HG03571 (cell line): ENCODE measurements at regions not wholly inside any gene's neighbourhood (a gene's known extent, or its start where the extent isn't known, plus 50 kb on each side); places are given as distances from the start of the nearest gene placed in this dataset.
"Not testable (repeated sequence)": the region's sequence is repeated elsewhere in the genome, so short reads cannot be mapped to it uniquely, and the experiment has no call there.

Experiments
- ATAC-seq: cut with Tn5 transposase; IDR thresholded peaks from one replicate; pipeline ENCODE4 v1.9.1; 2021; ENCODE audit not compliant: unreplicated experiment

GRCh38 chr9:87392086-87392485, 105.6 kb upstream of the DAPK1 start:
- ATAC-seq: no peak

DNA sequence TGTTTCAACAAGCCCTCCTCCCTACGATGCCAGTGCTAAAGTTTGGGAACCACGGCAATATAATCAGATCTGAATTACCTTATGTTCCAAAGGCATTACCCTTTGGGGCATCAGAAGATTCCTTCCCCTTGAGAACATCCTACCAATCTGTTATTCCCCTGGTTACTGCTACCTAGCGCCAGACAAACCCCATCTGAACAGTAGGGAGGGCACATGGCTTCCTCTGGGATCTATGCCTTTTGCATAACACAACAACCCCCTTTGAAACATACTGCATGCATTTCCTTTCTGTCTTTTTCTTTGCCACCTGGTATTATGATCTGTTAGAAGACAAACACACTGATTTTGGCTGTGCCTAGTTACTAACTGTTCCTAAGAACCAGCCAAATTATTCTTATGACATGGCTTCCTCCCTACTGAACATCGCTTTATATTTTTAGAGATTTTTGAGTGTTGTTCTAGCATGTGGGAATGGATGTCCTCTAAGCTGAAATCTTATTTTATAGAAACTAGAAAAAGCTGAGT, 103.9 kb upstream of the DAPK1 start:
- no peak for ATAC-seq

DNA sequence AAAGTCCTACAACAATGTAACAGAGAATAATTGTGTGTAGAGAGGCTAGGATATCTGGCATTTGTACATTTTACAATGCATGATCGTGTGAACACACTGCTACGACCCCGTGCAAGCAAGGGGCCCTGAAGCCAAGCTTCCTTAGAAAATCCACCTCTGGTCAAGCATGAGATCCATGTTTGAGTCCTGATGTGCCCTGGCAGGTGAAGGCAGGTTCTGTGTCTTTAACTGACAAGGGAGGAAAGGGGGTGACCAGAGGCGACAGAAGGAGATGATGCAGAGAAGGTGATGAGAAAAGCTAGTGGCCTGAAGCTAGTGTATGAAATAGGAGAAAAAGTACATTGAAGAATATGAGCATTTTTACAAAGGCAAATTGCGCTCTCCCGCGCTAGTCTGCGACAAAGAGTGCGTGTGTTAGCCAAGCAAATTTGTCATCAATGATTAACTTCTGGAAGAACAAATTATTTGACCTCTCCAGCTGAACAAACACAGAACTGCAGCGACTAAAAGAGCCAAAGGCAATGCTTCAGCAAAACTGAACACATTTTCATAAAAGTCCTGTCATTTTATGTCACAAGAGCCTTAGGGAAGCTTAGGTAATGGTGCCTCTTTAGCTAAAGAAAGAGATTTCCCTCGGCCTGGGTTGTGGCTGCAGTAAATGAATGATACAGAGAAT, 101.7 kb upstream of the DAPK1 start:
- no peak for ATAC-seq

- ATAC-seq: no peak
Observed at GRCh38 chr9:87401681-87402080, 96.0 kb upstream of the DAPK1 start.

- no peak for ATAC-seq
Observed at GRCh38 chr9:87402537-87402936, 95.1 kb upstream of the DAPK1 start.

GRCh38 chr9:87405677-87406542, 91.8 kb upstream of the DAPK1 start:
- no peak for ATAC-seq

DNA sequence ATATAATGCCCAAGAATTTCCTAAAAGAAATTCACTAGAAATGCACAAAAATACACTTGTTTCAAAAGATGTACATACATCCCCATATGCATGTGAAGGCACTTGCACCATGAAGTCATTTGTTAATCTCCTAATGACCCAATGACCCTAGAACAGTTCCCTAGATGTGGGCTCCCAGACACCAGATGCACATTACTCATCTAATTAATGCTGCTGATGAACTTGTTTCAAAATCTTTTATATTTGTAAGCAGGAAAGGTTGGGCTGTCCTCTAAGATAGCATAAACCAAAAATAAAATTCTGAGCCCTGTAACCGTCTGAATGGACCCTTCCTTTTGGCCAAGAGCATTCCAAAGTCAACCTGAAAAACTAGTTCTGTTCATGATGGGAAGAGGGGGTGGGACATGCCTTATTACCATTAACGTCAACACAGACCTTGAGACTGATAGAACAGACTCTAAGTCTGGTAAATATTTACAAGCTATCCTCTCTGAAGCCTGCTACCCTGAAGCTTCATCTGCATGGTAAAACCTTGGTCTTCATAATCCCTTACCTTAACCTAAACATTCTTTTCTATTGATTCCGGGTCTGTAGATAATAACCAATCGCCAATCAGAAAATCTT, 91.0 kb upstream of the DAPK1 start:
- ATAC-seq: no peak

- ATAC-seq: not testable (repeated sequence)
Observed at GRCh38 chr9:87410047-87411005, 87.3 kb upstream of the DAPK1 start.

DNA sequence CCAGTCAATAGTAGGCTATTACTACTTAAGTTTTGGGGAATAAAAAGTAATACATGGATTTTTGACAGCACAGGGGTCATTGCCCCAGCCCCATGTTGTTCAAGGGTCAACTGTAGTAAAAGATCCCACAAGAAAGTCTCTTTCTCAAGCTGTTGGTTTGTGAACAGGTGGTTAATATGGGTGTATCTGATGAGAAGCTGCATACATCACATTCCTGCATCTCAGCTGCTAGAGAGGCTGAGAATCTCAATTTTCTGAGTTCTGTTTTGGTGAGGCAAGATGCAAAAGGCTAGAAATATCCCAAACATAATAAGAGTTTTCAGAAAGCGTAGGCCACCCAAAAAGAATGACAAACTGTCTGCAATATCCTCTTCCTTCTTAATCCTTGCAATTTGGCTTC, 76.8 kb upstream of the DAPK1 start:
- ATAC-seq: no peak

GRCh38 chr9:87421734-87422133, 75.9 kb upstream of the DAPK1 start:
- no peak for ATAC-seq

- ATAC-seq: no peak
Observed at GRCh38 chr9:87422999-87423398, 74.7 kb upstream of the DAPK1 start.

DNA sequence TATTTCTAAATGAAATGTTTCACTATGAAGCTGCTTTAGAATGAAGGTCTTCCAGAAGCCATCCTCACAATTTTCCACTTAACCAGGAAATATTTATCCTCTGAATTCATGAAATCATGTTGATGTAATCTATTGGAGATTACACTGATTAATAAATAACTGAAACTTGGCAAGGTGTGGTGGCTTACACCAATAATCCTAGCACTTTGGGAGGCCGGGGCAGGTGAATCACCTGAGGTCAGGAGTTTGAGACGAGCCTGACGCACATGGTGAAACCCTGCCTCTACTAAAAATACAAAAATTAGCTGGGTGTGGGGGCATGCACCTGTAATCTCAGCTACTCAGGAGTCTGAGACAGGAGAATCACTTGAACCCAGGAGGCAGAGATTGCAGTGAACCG, 73.8 kb upstream of the DAPK1 start:
- ATAC-seq: not testable (repeated sequence)

- no peak for ATAC-seq
Observed at GRCh38 chr9:87425202-87425601, 72.5 kb upstream of the DAPK1 start.

GRCh38 chr9:87427851-87428506, 69.7 kb upstream of the DAPK1 start:
- no peak for ATAC-seq

DNA sequence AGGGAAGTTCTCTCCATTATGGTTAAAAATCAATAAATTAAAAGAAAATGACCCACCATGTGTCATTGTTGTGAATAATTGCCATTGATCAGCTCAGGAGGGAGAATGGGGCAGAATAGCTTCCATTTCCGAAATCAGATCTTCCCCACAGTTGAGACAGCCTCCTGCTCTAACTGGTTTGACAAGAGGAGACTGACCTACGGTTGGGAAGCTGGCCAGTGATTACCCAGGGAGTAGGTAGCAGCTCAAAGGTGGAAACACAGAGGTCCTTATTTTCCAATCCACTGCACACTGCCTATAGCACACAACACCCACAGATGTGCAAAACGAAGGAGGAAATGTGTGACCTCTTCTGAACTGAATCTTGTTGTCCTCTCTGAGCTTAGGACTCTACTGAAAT, 69.0 kb upstream of the DAPK1 start:
- no peak for ATAC-seq

DNA sequence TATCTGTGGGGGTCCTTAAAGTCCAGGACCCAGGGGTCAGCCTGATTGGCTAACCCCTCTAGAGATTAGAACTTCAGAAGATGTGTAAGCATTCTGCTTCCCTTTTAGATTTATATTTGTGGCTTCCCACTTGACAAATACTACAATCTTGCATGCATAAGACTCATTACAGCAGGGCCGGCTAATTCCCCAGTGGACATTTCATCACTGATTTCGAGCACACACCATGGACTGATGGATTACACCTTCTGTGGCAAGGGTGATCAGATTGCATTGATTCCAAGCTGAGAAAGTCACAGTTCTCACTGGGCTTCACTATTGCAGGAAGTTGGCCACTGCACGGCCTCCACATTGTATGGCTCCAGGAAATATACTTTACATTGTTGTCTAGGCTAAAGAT, 65.8 kb upstream of the DAPK1 start:
- ATAC-seq: no peak

GRCh38 chr9:87433853-87434252, 63.8 kb upstream of the DAPK1 start:
- ATAC-seq: no peak

GRCh38 chr9:87434366-87434765, 63.3 kb upstream of the DAPK1 start:
- no peak for ATAC-seq

DNA sequence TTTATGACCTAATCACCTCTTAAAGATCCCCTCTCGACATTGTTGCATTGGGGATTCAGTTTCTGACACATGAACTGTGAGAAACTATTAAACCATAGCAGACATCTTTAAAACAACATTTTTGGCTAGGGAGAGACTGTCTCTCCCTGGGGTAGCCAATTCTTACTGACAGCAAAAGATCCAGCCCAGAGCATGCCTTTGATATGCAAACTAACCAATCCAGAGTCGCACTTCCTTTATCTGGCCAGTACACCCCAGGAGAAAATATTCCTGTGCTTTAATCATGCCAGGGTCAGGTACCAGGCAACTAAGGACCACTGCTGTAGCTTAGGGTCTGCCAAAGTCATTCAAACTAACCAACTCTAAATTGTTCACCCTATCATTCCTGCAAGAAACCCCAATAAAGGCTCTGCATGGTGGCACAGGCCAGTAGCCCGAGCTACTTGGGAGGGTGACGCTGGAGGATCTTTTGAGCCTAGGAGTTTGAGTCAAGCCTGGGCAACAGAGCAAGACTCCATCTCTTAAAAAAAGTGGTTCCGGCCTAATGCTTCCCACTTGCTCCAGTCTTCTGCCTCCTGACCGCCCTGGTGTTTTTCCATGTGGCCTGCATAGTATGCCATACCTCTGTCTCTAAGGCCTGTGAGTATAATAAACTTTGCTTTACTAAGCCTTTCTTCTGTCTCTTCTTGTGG, 62.3 kb upstream of the DAPK1 start:
- no peak for ATAC-seq

DNA sequence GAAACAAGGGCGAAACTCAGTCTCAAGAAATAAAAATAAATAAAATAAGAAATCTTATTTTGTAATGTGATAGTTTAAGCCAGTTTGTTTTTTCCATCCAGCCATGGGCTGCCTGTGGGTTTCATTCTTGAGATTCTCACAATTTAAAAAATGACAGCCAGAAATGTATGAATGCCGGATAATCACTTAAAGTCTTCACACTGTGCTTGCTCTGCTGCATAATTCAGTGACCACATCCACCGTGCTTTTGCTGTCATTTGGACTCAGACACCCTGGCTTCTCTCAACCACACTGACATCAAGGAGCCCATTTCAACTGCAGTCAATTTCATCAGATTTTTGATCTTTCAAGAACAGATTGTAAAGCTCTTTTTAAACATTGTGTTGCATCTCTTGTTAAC, 61.0 kb upstream of the DAPK1 start:
- ATAC-seq: no peak
